ENCODE measurements at regions not wholly inside any gene's neighbourhood (a gene's known extent, or its start where the extent isn't known, plus 50 kb on each side); places are given as distances from the start of the nearest gene placed in this dataset.

DNA sequence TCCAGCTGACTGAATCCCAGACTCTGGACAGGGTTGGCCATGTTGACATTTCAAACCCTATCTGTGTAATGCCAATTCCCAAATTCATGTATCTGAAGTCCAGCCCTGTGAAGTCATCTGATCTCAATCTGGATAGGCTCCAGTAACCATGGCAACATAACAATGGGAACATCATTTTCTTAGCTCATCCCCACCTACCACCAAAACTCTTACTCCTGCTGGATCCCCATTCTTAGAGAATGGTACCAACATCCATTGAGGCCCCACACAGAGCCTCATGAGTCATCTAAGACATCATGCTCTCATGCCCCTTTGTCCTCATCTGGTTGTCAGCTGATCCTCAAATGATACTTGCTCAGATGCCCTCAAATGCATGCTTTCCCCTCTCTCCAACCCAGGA, 58.9 kb upstream of the TEX51 start:
- in situ Hi-C loops (cut with HindIII; ENCODE audit: low sequenced_read_pairs), result no loop called here
- no peak for DNase-seq (ENCODE audit: low spot score)

DNA sequence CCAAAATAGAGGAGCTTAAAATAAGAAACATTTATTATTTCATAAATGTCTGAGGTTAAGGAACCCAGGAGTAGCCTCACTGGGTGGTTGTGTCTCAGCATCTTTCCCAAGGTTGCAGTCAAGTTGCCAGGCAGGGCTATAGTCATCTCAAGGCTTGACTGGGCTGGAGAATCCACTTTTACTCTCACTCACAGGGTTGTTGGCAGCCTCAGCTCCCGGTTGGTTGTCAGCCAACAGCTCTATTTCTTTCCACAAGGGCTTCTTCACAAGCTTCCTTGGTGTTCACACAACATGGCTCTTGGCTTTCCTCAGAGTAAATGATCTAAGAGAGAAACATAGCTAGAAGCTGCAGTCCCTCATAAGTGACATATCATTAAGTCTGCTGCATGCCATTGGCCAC, 55.6 kb upstream of the TEX51 start:
- in situ Hi-C loops (cut with HindIII; ENCODE audit: low sequenced_read_pairs), result no loop called here
- no peak for DNase-seq (ENCODE audit: low spot score)

DNA sequence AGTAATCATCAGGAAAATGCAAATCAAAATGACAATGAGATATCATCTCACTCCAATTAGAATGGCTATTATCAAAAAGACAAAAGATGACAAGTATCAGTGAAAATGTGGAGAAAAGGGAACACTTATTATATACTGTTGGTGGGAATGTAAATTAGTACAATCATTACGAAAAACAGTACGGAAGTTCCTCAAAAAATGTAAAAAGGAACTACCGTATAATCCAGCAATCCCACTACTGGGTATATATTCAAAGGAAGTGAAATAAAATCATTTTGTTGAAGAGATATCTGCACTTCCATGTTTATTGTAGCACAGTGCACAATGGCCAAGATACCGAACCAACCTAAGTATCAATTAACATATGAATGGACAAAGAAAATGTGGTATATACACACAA, 52.4 kb upstream of the TEX51 start:
- DNase-seq (ENCODE audit: low spot score), result no peak
- in situ Hi-C loops (cut with HindIII; ENCODE audit: low sequenced_read_pairs), result no loop called here
